ENCODE measurements at regions not wholly inside any gene's neighbourhood (a gene's known extent, or its start where the extent isn't known, plus 50 kb on each side); places are given as distances from the start of the nearest gene placed in this dataset.

GRCh38 chr4:158068068-158068467, 104.8 kb downstream of the GASK1B start:
- H2BK5ac ChIP-seq (ENCODE audit: low read length): no peak overlapping the region
- H3K14ac ChIP-seq (ENCODE audit: low read length): no peak overlapping the region
- H2AK5ac ChIP-seq (ENCODE audit: low read depth, low read length): no peak overlapping the region
- no peaks in the 10 kb centered on the region for H3K4me1 ChIP-seq (ENCODE audit: control insufficient read depth in 2 of 2, insufficient read depth in 1 of 2, low read depth in 1 of 2, low read length in 2 of 2)
- H3K4me3 ChIP-seq (ENCODE audit: low read length in 2 of 2): no peak overlapping the region
- H3K23ac ChIP-seq (ENCODE audit: low read depth, low read length, poor library complexity): no peak overlapping the region
- H3K36me3 ChIP-seq (replicated peaks in 1 of 2; ENCODE audit: control insufficient read depth in 2 of 2, insufficient read depth in 2 of 2, low read length in 2 of 2): no peaks in the 10 kb centered on the region
- no peak overlapping the region for H3K18ac ChIP-seq (ENCODE audit: low read length)
- DNase-seq (ENCODE audit: low spot score): no peak
- H3K4me2 ChIP-seq (ENCODE audit: insufficient read depth, low read length, poor library complexity, severe bottlenecking): no peak overlapping the region
- no peaks in the 10 kb centered on the region for H3K79me1 ChIP-seq (ENCODE audit: low read depth, low read length)
- no peaks in the 10 kb centered on the region for H3K27me3 ChIP-seq (ENCODE audit: control insufficient read depth in 3 of 3, insufficient read depth in 3 of 3, low read depth in 1 of 3, low read length in 3 of 3)
- no peak overlapping the region for H4K91ac ChIP-seq (ENCODE audit: low read depth, low read length, poor library complexity)
- no peak overlapping the region for H2AFZ ChIP-seq (ENCODE audit: low read length)
- no peak overlapping the region for H3K9ac ChIP-seq (ENCODE audit: low read depth, low read length, poor library complexity)
- H3K27ac ChIP-seq (replicated peaks; ENCODE audit: low read length): no peak overlapping the region
- H3K9me3 ChIP-seq (replicated peaks in 1 of 2; ENCODE audit: control insufficient read depth in 2 of 2, insufficient read depth in 1 of 2, low read depth in 1 of 2, low read length in 2 of 2): no peaks in the 10 kb centered on the region
- WGBS, 2 donors (ENCODE audit: extremely low coverage in 2 of 2, insufficient read length in 2 of 2, insufficient replicate concordance in 1 of 2): no CpG with 5 or more reads among the region's 1 CpG
- H2BK15ac ChIP-seq (ENCODE audit: low read length): no peak overlapping the region
- H2BK12ac ChIP-seq (ENCODE audit: low read length): no peak overlapping the region
- no peak overlapping the region for H3K4ac ChIP-seq (ENCODE audit: low read length)
- H4K8ac ChIP-seq (ENCODE audit: low read depth, low read length): no peak overlapping the region
- no peak overlapping the region for H2BK120ac ChIP-seq (ENCODE audit: low read depth, low read length)

- no peak overlapping the region for H3K4ac ChIP-seq (ENCODE audit: low read length)
- no peak overlapping the region for H3K27ac ChIP-seq (replicated peaks; ENCODE audit: low read length)
- no peaks in the 10 kb centered on the region for H3K9me3 ChIP-seq (replicated peaks in 1 of 2; ENCODE audit: control insufficient read depth in 2 of 2, insufficient read depth in 1 of 2, low read depth in 1 of 2, low read length in 2 of 2)
- no peaks in the 10 kb centered on the region for H3K27me3 ChIP-seq (ENCODE audit: control insufficient read depth in 3 of 3, insufficient read depth in 3 of 3, low read depth in 1 of 3, low read length in 3 of 3)
- H3K18ac ChIP-seq (ENCODE audit: low read length): no peak overlapping the region
- H2AFZ ChIP-seq (ENCODE audit: low read length): no peak overlapping the region
- no peak overlapping the region for H2AK5ac ChIP-seq (ENCODE audit: low read depth, low read length)
- H4K91ac ChIP-seq (ENCODE audit: low read depth, low read length, poor library complexity): no peak overlapping the region
- WGBS, 2 donors (ENCODE audit: extremely low coverage in 2 of 2, insufficient read length in 2 of 2, insufficient replicate concordance in 1 of 2): no CpG with 5 or more reads among the region's 2 CpGs
- H3K4me1 ChIP-seq (ENCODE audit: control insufficient read depth in 2 of 2, insufficient read depth in 1 of 2, low read depth in 1 of 2, low read length in 2 of 2): no peaks in the 10 kb centered on the region
- H2BK120ac ChIP-seq (ENCODE audit: low read depth, low read length): no peak overlapping the region
- no peak overlapping the region for H3K4me2 ChIP-seq (ENCODE audit: insufficient read depth, low read length, poor library complexity, severe bottlenecking)
- no peaks in the 10 kb centered on the region for H3K79me1 ChIP-seq (ENCODE audit: low read depth, low read length)
- H3K14ac ChIP-seq (ENCODE audit: low read length): no peak overlapping the region
- H3K4me3 ChIP-seq (ENCODE audit: low read length in 2 of 2): no peak overlapping the region
- no peak overlapping the region for H2BK5ac ChIP-seq (ENCODE audit: low read length)
- no peak overlapping the region for H3K23ac ChIP-seq (ENCODE audit: low read depth, low read length, poor library complexity)
- H2BK15ac ChIP-seq (ENCODE audit: low read length): no peak overlapping the region
- no peak overlapping the region for H2BK12ac ChIP-seq (ENCODE audit: low read length)
- H4K8ac ChIP-seq (ENCODE audit: low read depth, low read length): no peak overlapping the region
- H3K36me3 ChIP-seq (replicated peaks in 1 of 2; ENCODE audit: control insufficient read depth in 2 of 2, insufficient read depth in 2 of 2, low read length in 2 of 2): no peaks in the 10 kb centered on the region
- no peak for DNase-seq (ENCODE audit: low spot score)
- no peak overlapping the region for H3K9ac ChIP-seq (ENCODE audit: low read depth, low read length, poor library complexity)
Measured at GRCh38 chr4:158067646-158068045, 105.2 kb downstream of the GASK1B start.

DNA sequence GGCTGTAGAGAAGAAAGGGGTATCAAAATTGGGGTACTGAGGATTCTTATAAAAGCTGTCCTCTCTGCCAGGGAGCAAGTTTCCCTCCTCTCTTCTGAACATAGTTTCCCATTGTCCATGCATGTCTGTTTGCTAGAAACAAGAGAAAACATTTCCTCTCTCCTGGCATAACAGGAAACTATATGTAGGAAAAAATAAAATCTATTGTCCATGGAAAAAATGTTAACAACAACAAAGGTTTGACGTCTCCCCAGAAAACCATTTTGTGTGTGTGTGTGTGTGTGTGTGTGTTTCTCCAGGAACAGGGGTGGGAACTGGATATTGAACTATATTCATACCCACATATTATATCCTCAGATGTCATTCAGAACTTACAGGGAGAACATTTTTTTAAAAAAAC, 107.2 kb downstream of the GASK1B start:
- H2BK5ac ChIP-seq (ENCODE audit: low read length): no peak overlapping the region
- H2AFZ ChIP-seq (ENCODE audit: low read length): no peak overlapping the region
- H3K4ac ChIP-seq (ENCODE audit: low read length): no peak overlapping the region
- H2BK120ac ChIP-seq (ENCODE audit: low read depth, low read length): no peak overlapping the region
- H3K14ac ChIP-seq (ENCODE audit: low read length): no peak overlapping the region
- DNase-seq (ENCODE audit: low spot score): no peak
- H2AK5ac ChIP-seq (ENCODE audit: low read depth, low read length): no peak overlapping the region
- no peak overlapping the region for H4K91ac ChIP-seq (ENCODE audit: low read depth, low read length, poor library complexity)
- no peak overlapping the region for H2BK15ac ChIP-seq (ENCODE audit: low read length)
- H3K27ac ChIP-seq (replicated peaks; ENCODE audit: low read length): no peak overlapping the region
- H3K27me3 ChIP-seq (ENCODE audit: control insufficient read depth in 3 of 3, insufficient read depth in 3 of 3, low read depth in 1 of 3, low read length in 3 of 3): no peaks in the 10 kb centered on the region
- no peak overlapping the region for H4K8ac ChIP-seq (ENCODE audit: low read depth, low read length)
- H3K4me2 ChIP-seq (ENCODE audit: insufficient read depth, low read length, poor library complexity, severe bottlenecking): no peak overlapping the region
- no CpG with 5 or more reads among the region's 1 CpG for WGBS, 2 donors (ENCODE audit: extremely low coverage in 2 of 2, insufficient read length in 2 of 2, insufficient replicate concordance in 1 of 2)
- no peaks in the 10 kb centered on the region for H3K4me1 ChIP-seq (ENCODE audit: control insufficient read depth in 2 of 2, insufficient read depth in 1 of 2, low read depth in 1 of 2, low read length in 2 of 2)
- no peak overlapping the region for H2BK12ac ChIP-seq (ENCODE audit: low read length)
- no peaks in the 10 kb centered on the region for H3K36me3 ChIP-seq (replicated peaks in 1 of 2; ENCODE audit: control insufficient read depth in 2 of 2, insufficient read depth in 2 of 2, low read length in 2 of 2)
- no peak overlapping the region for H3K9ac ChIP-seq (ENCODE audit: low read depth, low read length, poor library complexity)
- no peaks in the 10 kb centered on the region for H3K79me1 ChIP-seq (ENCODE audit: low read depth, low read length)
- H3K9me3 ChIP-seq (replicated peaks in 1 of 2; ENCODE audit: control insufficient read depth in 2 of 2, insufficient read depth in 1 of 2, low read depth in 1 of 2, low read length in 2 of 2): no peaks in the 10 kb centered on the region
- no peak overlapping the region for H3K4me3 ChIP-seq (ENCODE audit: low read length in 2 of 2)
- H3K23ac ChIP-seq (ENCODE audit: low read depth, low read length, poor library complexity): no peak overlapping the region
- no peak overlapping the region for H3K18ac ChIP-seq (ENCODE audit: low read length)

DNA sequence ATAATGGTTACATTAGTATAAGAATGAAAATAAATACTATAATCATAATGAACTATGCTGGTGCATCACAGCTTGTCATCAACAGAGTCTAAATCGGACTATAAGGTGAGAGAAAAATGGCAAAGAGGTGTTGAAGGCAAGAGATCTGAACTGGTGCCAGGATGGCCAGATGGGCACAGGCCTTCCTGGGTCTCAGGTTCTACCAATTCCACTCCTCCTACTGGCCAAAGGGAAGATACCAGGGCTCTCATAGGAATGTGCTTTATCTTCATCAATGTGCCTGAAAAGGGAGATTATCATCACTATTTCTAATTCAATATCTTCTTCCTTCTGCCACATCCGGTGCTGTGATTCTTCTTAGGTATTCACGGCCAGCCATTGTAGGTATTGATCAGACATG, 107.6 kb downstream of the GASK1B start:
- Histone ChIP-seq H3K18ac (ENCODE audit: low read length) (no peak overlapping the region), H3K4ac (ENCODE audit: low read length) (no peak overlapping the region), H2BK5ac (ENCODE audit: low read length) (no peak overlapping the region), H3K14ac (ENCODE audit: low read length) (no peak overlapping the region), H3K9ac (ENCODE audit: low read depth, low read length, poor library complexity) (no peak overlapping the region), H3K4me2 (ENCODE audit: insufficient read depth, low read length, poor library complexity, severe bottlenecking) (no peak overlapping the region), H3K79me1 (ENCODE audit: low read depth, low read length) (no peaks in the 10 kb centered on the region), H3K9me3 (replicated peaks in 1 of 2; ENCODE audit: control insufficient read depth in 2 of 2, insufficient read depth in 1 of 2, low read depth in 1 of 2, low read length in 2 of 2) (no peaks in the 10 kb centered on the region), H3K36me3 (replicated peaks in 1 of 2; ENCODE audit: control insufficient read depth in 2 of 2, insufficient read depth in 2 of 2, low read length in 2 of 2) (no peaks in the 10 kb centered on the region), H3K4me1 (ENCODE audit: control insufficient read depth in 2 of 2, insufficient read depth in 1 of 2, low read depth in 1 of 2, low read length in 2 of 2) (no peaks in the 10 kb centered on the region), H2BK120ac (ENCODE audit: low read depth, low read length) (no peak overlapping the region), H3K4me3 (ENCODE audit: low read length in 2 of 2) (no peak overlapping the region), H4K8ac (ENCODE audit: low read depth, low read length) (no peak overlapping the region), H2AFZ (ENCODE audit: low read length) (no peak overlapping the region), H2BK15ac (ENCODE audit: low read length) (no peak overlapping the region), H3K23ac (ENCODE audit: low read depth, low read length, poor library complexity) (no peak overlapping the region), H2AK5ac (ENCODE audit: low read depth, low read length) (no peak overlapping the region), H3K27ac (replicated peaks; ENCODE audit: low read length) (no peak overlapping the region), H2BK12ac (ENCODE audit: low read length) (no peak overlapping the region), H3K27me3 (ENCODE audit: control insufficient read depth in 3 of 3, insufficient read depth in 3 of 3, low read depth in 1 of 3, low read length in 3 of 3) (no peaks in the 10 kb centered on the region), H4K91ac (ENCODE audit: low read depth, low read length, poor library complexity) (no peak overlapping the region)
- DNase-seq (ENCODE audit: low spot score): no peak
- no CpG with 5 or more reads among the region's 3 CpGs for WGBS, 2 donors (ENCODE audit: extremely low coverage in 2 of 2, insufficient read length in 2 of 2, insufficient replicate concordance in 1 of 2)
